ENCODE measurements at regions not wholly inside any gene's neighbourhood (a gene's known extent, or its start where the extent isn't known, plus 50 kb on each side); places are given as distances from the start of the nearest gene placed in this dataset.
"Not testable (repeated sequence)": the region's sequence is repeated elsewhere in the genome, so short reads cannot be mapped to it uniquely, and the experiment has no call there.

DNA sequence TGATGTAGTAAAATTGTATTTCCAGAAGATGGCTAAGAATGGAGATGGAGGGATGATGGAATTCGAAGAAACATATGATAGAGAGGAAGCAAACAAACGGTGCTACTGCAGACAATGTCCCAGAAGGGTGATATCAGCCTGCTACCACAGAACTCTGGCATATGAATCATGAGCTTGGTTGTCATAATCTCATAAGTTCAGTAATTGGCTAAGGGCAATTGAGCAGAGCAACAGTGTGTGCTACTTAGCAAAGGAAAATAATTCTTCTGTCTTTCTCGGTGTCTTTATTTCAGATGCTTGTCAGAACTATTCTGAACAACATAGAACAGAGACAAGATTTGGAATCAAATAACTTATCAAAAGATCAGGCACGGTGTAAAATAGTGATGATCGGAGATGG lies 407.3 kb downstream of the GBE1 start:
- Histone ChIP-seq H3K9me3 (ENCODE audit: control insufficient read depth in 2 of 2, low read length in 2 of 2) (no peaks in the 10 kb centered on the region), H3K4me3 (ENCODE audit: low read depth, low read length) (no peak overlapping the region), H3K27me3 (ENCODE audit: control insufficient read depth, insufficient read depth, low read length) (no peaks in the 10 kb centered on the region), H3K36me3 (ENCODE audit: control insufficient read depth, insufficient read depth, low read length) (no peaks in the 10 kb centered on the region), H3K27ac (ENCODE audit: insufficient read depth, low read length, poor library complexity, severe bottlenecking) (no peak overlapping the region), H3K4me1 (ENCODE audit: control insufficient read depth, insufficient read depth, low read length, poor library complexity, severe bottlenecking) (no peaks in the 10 kb centered on the region)
- Mint-ChIP-seq H3K4me1 (no peaks in the 10 kb centered on the region), H3K36me3 (no peaks in the 10 kb centered on the region), H3K9me3 (peaks cover 0 to 13% (median 0%) of the 10 kb centered on the region in 7 donors), H3K27me3 (no peaks in the 10 kb centered on the region), H3K27ac (no peak overlapping the region), H3K4me3 (no peak overlapping the region)
- ATAC-seq (ENCODE audit: low read depth in 2 of 2) (no peak), DNase-seq (no peak)

GRCh38 chr3:81352867-81353266 lies 408.6 kb downstream of the GBE1 start:
- Mint-ChIP-seq H3K4me3 (no peak overlapping the region), H3K4me1 (no peaks in the 10 kb centered on the region), H3K9me3 (peaks cover 0 to 14% (median 0%) of the 10 kb centered on the region in 7 donors), H3K36me3 (no peaks in the 10 kb centered on the region), H3K27ac (no peak overlapping the region), H3K27me3 (no peaks in the 10 kb centered on the region)
- no peak overlapping the region for H3K4me3 ChIP-seq (ENCODE audit: low read depth, low read length)
- DNase-seq (no peak), ATAC-seq (ENCODE audit: low read depth in 2 of 2) (no peak)
- H3K27me3 ChIP-seq (ENCODE audit: control insufficient read depth, insufficient read depth, low read length) = no peaks in the 10 kb centered on the region
- H3K36me3 ChIP-seq (ENCODE audit: control insufficient read depth, insufficient read depth, low read length) = no peaks in the 10 kb centered on the region
- no peaks in the 10 kb centered on the region for H3K9me3 ChIP-seq (ENCODE audit: control insufficient read depth in 2 of 2, low read length in 2 of 2)
- H3K4me1 ChIP-seq (ENCODE audit: control insufficient read depth, insufficient read depth, low read length, poor library complexity, severe bottlenecking) = no peaks in the 10 kb centered on the region
- H3K27ac ChIP-seq (ENCODE audit: insufficient read depth, low read length, poor library complexity, severe bottlenecking) = no peak overlapping the region

DNA sequence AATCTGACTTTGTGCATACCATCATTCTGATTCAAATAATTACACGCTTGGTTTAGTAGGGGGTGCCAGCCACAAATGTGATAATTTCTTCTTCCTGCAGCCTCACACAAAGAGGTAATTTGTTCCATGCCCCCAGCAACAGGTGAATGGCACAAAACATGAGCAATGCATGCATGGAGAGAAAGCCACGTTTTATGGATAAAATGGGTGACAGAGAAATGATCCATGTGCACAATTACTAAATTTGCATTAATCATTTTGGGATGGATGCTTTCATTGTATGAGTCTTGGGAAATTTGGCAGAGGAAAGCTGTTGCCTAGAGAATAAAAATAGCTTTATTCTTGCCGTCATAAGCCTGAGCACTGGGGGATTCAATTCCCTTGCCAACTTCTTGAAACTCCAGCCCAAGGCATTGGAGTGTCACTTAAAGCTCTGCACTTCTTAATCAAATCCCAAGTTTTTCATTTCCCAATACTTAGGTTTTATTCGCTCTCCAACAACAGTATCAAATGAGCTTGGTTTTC lies 411.6 kb downstream of the GBE1 start:
- no peak for ATAC-seq (ENCODE audit: low read depth in 2 of 2)
- Histone ChIP-seq H3K27me3 (ENCODE audit: control insufficient read depth, insufficient read depth, low read length) (no peaks in the 10 kb centered on the region), H3K27ac (ENCODE audit: insufficient read depth, low read length, poor library complexity, severe bottlenecking) (no peak overlapping the region), H3K4me1 (ENCODE audit: control insufficient read depth, insufficient read depth, low read length, poor library complexity, severe bottlenecking) (no peaks in the 10 kb centered on the region), H3K36me3 (ENCODE audit: control insufficient read depth, insufficient read depth, low read length) (no peaks in the 10 kb centered on the region), H3K4me3 (ENCODE audit: low read depth, low read length) (no peak overlapping the region), H3K9me3 (ENCODE audit: control insufficient read depth in 2 of 2, low read length in 2 of 2) (no peaks in the 10 kb centered on the region)
- H3K36me3 Mint-ChIP-seq = no peaks in the 10 kb centered on the region
- no peak overlapping the region for H3K27ac Mint-ChIP-seq
- no peak overlapping the region for H3K4me3 Mint-ChIP-seq
- DNase-seq = no peak
- no peaks in the 10 kb centered on the region for H3K4me1 Mint-ChIP-seq
- no peaks in the 10 kb centered on the region for H3K27me3 Mint-ChIP-seq
- peaks cover 0 to 18% (median 0%) of the 10 kb centered on the region in 7 donors for H3K9me3 Mint-ChIP-seq

GRCh38 chr3:81339040-81339845 lies 422.2 kb downstream of the GBE1 start:
- Histone ChIP-seq H3K4me3 (ENCODE audit: low read depth, low read length) (no peak overlapping the region), H3K27me3 (ENCODE audit: control insufficient read depth, insufficient read depth, low read length) (no peaks in the 10 kb centered on the region), H3K36me3 (ENCODE audit: control insufficient read depth, insufficient read depth, low read length) (no peaks in the 10 kb centered on the region), H3K9me3 (ENCODE audit: control insufficient read depth in 2 of 2, low read length in 2 of 2) (no peaks in the 10 kb centered on the region), H3K4me1 (ENCODE audit: control insufficient read depth, insufficient read depth, low read length, poor library complexity, severe bottlenecking) (no peaks in the 10 kb centered on the region), H3K27ac (ENCODE audit: insufficient read depth, low read length, poor library complexity, severe bottlenecking) (no peak overlapping the region)
- peaks cover 0 to 7% (median 0%) of the 10 kb centered on the region in 7 donors for H3K9me3 Mint-ChIP-seq
- no peak overlapping the region for H3K27ac Mint-ChIP-seq
- H3K4me1 Mint-ChIP-seq = no peaks in the 10 kb centered on the region
- no peak overlapping the region for H3K4me3 Mint-ChIP-seq
- H3K36me3 Mint-ChIP-seq = no peaks in the 10 kb centered on the region
- DNase-seq (no peak), ATAC-seq (ENCODE audit: low read depth in 2 of 2) (no peak)
- H3K27me3 Mint-ChIP-seq = no peaks in the 10 kb centered on the region

DNA sequence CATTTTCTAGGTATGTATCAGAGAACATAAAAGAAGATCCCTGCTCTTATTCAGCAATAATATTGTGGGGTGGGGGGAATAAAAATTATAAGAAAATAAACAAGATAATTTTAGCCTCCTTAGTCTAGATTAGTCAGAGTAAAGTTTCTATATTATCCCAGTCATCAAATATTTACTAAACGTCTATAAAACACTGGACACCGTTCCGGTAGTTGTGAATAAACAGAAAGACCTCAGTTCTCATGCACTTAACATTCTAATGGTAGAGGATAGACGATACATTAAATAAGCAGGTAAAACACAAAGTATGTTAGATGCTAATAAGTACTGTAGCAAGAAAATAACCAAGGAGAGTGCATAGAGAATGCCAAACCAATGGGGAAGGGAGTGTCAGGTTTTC lies 425.0 kb downstream of the GBE1 start:
- no peaks in the 10 kb centered on the region for H3K27me3 Mint-ChIP-seq
- no peaks in the 10 kb centered on the region for H3K27me3 ChIP-seq (ENCODE audit: control insufficient read depth, insufficient read depth, low read length)
- H3K36me3 ChIP-seq (ENCODE audit: control insufficient read depth, insufficient read depth, low read length) = no peaks in the 10 kb centered on the region
- peaks cover 0 to 7% (median 0%) of the 10 kb centered on the region in 7 donors for H3K9me3 Mint-ChIP-seq
- H3K9me3 ChIP-seq (ENCODE audit: control insufficient read depth in 2 of 2, low read length in 2 of 2) = no peaks in the 10 kb centered on the region
- no peak overlapping the region for H3K4me3 ChIP-seq (ENCODE audit: low read depth, low read length)
- H3K4me1 ChIP-seq (ENCODE audit: control insufficient read depth, insufficient read depth, low read length, poor library complexity, severe bottlenecking) = no peaks in the 10 kb centered on the region
- no peaks in the 10 kb centered on the region for H3K4me1 Mint-ChIP-seq
- DNase-seq (no peak), ATAC-seq (ENCODE audit: low read depth in 2 of 2) (no peak)
- no peak overlapping the region for H3K4me3 Mint-ChIP-seq
- no peak overlapping the region for H3K27ac Mint-ChIP-seq
- H3K27ac ChIP-seq (ENCODE audit: insufficient read depth, low read length, poor library complexity, severe bottlenecking) = no peak overlapping the region
- no peaks in the 10 kb centered on the region for H3K36me3 Mint-ChIP-seq

DNA sequence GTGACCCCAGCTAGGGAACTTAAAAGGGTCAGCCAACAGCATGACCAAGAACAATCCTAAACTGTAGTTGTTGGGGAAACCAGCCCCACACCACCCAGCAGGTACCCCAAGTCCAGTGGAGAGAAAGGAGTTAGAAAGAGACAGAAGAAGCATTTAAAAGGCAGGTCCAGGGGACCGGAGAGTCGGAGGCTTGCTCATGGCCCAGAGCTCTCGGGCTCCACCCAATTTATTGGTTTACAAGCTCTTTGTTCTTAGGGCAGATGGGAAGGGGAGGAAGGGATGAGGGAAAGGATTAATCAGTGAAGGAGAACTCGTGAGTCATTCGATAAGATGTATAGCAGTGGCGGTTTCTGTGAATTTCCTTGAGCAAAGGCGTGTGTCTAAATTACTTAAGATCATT lies 431.6 kb downstream of the GBE1 start:
- not testable (repeated sequence) for H3K36me3 Mint-ChIP-seq; H3K4me3 Mint-ChIP-seq; H3K4me1 ChIP-seq (ENCODE audit: control insufficient read depth, insufficient read depth, low read length, poor library complexity, severe bottlenecking); H3K9me3 ChIP-seq (ENCODE audit: control insufficient read depth in 2 of 2, low read length in 2 of 2); H3K4me1 Mint-ChIP-seq; H3K27ac ChIP-seq (ENCODE audit: insufficient read depth, low read length, poor library complexity, severe bottlenecking); H3K4me3 ChIP-seq (ENCODE audit: low read depth, low read length); H3K36me3 ChIP-seq (ENCODE audit: control insufficient read depth, insufficient read depth, low read length); ATAC-seq (ENCODE audit: low read depth in 2 of 2); H3K27ac Mint-ChIP-seq; H3K27me3 Mint-ChIP-seq; H3K27me3 ChIP-seq (ENCODE audit: control insufficient read depth, insufficient read depth, low read length); DNase-seq
- peaks cover 0 to 14% (median 2%) of the 10 kb centered on the region in 7 donors for H3K9me3 Mint-ChIP-seq

- DNase-seq (no peak), ATAC-seq (ENCODE audit: low read depth in 2 of 2) (no peak)
- Mint-ChIP-seq H3K4me3 (no peak overlapping the region), H3K4me1 (no peaks in the 10 kb centered on the region), H3K36me3 (no peaks in the 10 kb centered on the region), H3K27ac (no peak overlapping the region), H3K27me3 (no peaks in the 10 kb centered on the region), H3K9me3 (peaks cover 0 to 11% (median 4%) of the 10 kb centered on the region in 7 donors)
- H3K9me3 ChIP-seq (ENCODE audit: control insufficient read depth in 2 of 2, low read length in 2 of 2) = no peaks in the 10 kb centered on the region
- no peak overlapping the region for H3K4me3 ChIP-seq (ENCODE audit: low read depth, low read length)
- no peaks in the 10 kb centered on the region for H3K4me1 ChIP-seq (ENCODE audit: control insufficient read depth, insufficient read depth, low read length, poor library complexity, severe bottlenecking)
- H3K27me3 ChIP-seq (ENCODE audit: control insufficient read depth, insufficient read depth, low read length) = no peaks in the 10 kb centered on the region
- no peaks in the 10 kb centered on the region for H3K36me3 ChIP-seq (ENCODE audit: control insufficient read depth, insufficient read depth, low read length)
- H3K27ac ChIP-seq (ENCODE audit: insufficient read depth, low read length, poor library complexity, severe bottlenecking) = no peak overlapping the region
Observed at GRCh38 chr3:81326245-81326644, 435.2 kb downstream of the GBE1 start.

DNA sequence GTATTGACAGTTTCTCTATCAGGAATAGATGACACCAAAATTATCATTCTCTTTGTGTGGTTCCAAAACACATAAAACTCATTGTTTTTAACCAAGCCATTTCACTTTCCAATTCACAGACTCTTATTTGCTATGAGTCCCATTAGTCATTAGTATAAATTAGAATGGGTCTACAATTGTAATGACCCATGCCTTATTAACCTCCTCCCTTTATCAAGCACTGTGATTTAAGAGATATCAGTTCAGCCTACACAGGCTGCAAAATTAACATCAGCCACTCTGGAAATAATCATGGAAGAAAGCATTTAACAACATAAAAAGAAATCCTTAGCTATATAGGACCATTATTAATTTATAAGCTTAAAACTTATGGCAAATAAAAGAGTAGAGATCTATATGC lies 440.6 kb downstream of the GBE1 start:
- no peaks in the 10 kb centered on the region for H3K4me1 ChIP-seq (ENCODE audit: control insufficient read depth, insufficient read depth, low read length, poor library complexity, severe bottlenecking)
- Mint-ChIP-seq H3K27me3 (peaks cover 4% of the 10 kb centered on the region), H3K9me3 (peaks cover 3 to 14% (median 6%) of the 10 kb centered on the region in 7 donors), H3K4me1 (no peaks in the 10 kb centered on the region), H3K4me3 (no peak overlapping the region), H3K36me3 (no peaks in the 10 kb centered on the region), H3K27ac (no peak overlapping the region)
- H3K27ac ChIP-seq (ENCODE audit: insufficient read depth, low read length, poor library complexity, severe bottlenecking) = no peak overlapping the region
- H3K27me3 ChIP-seq (ENCODE audit: control insufficient read depth, insufficient read depth, low read length) = no peaks in the 10 kb centered on the region
- H3K4me3 ChIP-seq (ENCODE audit: low read depth, low read length) = no peak overlapping the region
- ATAC-seq (ENCODE audit: low read depth in 2 of 2) = no peak
- DNase-seq = no peak
- H3K9me3 ChIP-seq (ENCODE audit: control insufficient read depth in 2 of 2, low read length in 2 of 2) = no peaks in the 10 kb centered on the region
- H3K36me3 ChIP-seq (ENCODE audit: control insufficient read depth, insufficient read depth, low read length) = no peaks in the 10 kb centered on the region
